ENCODE measurements at regions not wholly inside any gene's neighbourhood (a gene's known extent, or its start where the extent isn't known, plus 50 kb on each side); places are given as distances from the start of the nearest gene placed in this dataset.

GRCh38 chr1:4215391-4215790 lies 315.3 kb upstream of the C1orf174 start:
- Histone ChIP-seq H3K9ac (ENCODE audit: low read depth in 1 of 3, low read length in 3 of 3) (no peak overlapping the region), H3K4me3 (ENCODE audit: low read length in 3 of 3) (no peak overlapping the region), H3K4me1 (ENCODE audit: control insufficient read depth in 3 of 3, insufficient read depth in 3 of 3, low read length in 3 of 3) (no peaks in the 10 kb centered on the region), H3K27ac (ENCODE audit: low read depth, low read length) (no peak overlapping the region), H3K36me3 (ENCODE audit: control insufficient read depth in 3 of 3, insufficient read depth in 3 of 3, low read length in 3 of 3) (no peaks in the 10 kb centered on the region), H3K9me3 (ENCODE audit: control insufficient read depth in 3 of 3, low read length in 3 of 3) (peaks cover 0 to 3% (median 0%) of the 10 kb centered on the region in 3 donors), H3K27me3 (ENCODE audit: control insufficient read depth in 3 of 3, insufficient read depth in 3 of 3, low read length in 3 of 3) (peaks cover 0 to 17% (median 11%) of the 10 kb centered on the region in 3 donors)

DNA sequence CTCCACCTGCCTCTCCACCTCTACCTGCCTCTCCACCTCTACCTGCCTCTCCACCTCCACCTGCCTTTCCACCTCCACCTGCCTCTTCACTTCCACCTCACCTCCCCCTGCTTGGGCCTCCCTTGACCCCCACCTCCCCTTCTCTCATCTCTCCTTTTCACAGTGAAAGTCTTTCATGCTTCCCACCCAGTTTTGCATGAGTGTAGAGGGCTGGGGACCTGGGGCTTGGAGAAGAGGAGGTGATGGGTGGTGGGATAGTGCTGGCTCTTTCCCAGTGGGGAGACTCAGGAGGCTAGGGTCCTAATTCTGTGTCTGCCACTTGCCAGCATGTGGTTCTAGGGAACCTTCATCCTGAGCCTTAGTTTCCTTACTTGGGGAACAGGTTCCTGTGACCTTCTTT lies 316.2 kb upstream of the C1orf174 start:
- no peak overlapping the region for H3K27ac ChIP-seq (ENCODE audit: low read depth, low read length)
- H3K9me3 ChIP-seq (ENCODE audit: control insufficient read depth in 3 of 3, low read length in 3 of 3): peaks cover 0 to 3% (median 0%) of the 10 kb centered on the region in 3 donors
- H3K4me1 ChIP-seq (ENCODE audit: control insufficient read depth in 3 of 3, insufficient read depth in 3 of 3, low read length in 3 of 3): no peaks in the 10 kb centered on the region
- H3K4me3 ChIP-seq (ENCODE audit: low read length in 3 of 3): no peak overlapping the region
- H3K9ac ChIP-seq (ENCODE audit: low read depth in 1 of 3, low read length in 3 of 3): no peak overlapping the region
- no peaks in the 10 kb centered on the region for H3K36me3 ChIP-seq (ENCODE audit: control insufficient read depth in 3 of 3, insufficient read depth in 3 of 3, low read length in 3 of 3)
- peaks cover 0 to 17% (median 11%) of the 10 kb centered on the region in 3 donors for H3K27me3 ChIP-seq (ENCODE audit: control insufficient read depth in 3 of 3, insufficient read depth in 3 of 3, low read length in 3 of 3)

DNA sequence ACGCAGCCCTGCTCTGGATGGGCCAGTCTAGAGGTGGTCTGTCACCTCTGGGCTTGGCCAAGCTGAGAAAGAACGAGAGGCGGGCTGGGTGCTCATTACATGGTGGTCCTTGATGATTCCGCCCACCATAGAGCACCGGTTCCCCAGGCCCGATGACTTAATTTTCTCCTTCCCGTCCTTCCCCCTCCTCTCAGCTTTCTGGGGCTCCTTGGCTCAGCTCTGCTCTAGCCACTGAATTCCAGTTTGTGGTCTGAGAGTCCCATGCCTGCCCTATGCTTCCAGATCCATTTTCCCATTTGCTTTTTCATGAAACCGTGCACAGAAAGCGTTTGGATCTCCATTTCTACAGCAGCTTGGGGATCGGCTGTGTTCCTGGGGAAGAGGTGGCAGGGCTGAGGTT lies 318.5 kb upstream of the C1orf174 start:
- Histone ChIP-seq H3K9me3 (ENCODE audit: control insufficient read depth in 3 of 3, low read length in 3 of 3) (peaks cover 0 to 3% (median 0%) of the 10 kb centered on the region in 3 donors), H3K27ac (ENCODE audit: low read depth, low read length) (no peak overlapping the region), H3K36me3 (ENCODE audit: control insufficient read depth in 3 of 3, insufficient read depth in 3 of 3, low read length in 3 of 3) (no peaks in the 10 kb centered on the region), H3K4me3 (ENCODE audit: low read length in 3 of 3) (no peak overlapping the region), H3K27me3 (ENCODE audit: control insufficient read depth in 3 of 3, insufficient read depth in 3 of 3, low read length in 3 of 3) (peaks cover 0 to 13% (median 9%) of the 10 kb centered on the region in 3 donors), H3K9ac (ENCODE audit: low read depth in 1 of 3, low read length in 3 of 3) (no peak overlapping the region), H3K4me1 (ENCODE audit: control insufficient read depth in 3 of 3, insufficient read depth in 3 of 3, low read length in 3 of 3) (no peaks in the 10 kb centered on the region)

GRCh38 chr1:4219111-4219510 lies 319.0 kb upstream of the C1orf174 start:
- peaks cover 0 to 13% (median 7%) of the 10 kb centered on the region in 3 donors for H3K27me3 ChIP-seq (ENCODE audit: control insufficient read depth in 3 of 3, insufficient read depth in 3 of 3, low read length in 3 of 3)
- no peak overlapping the region for H3K4me3 ChIP-seq (ENCODE audit: low read length in 3 of 3)
- no peaks in the 10 kb centered on the region for H3K4me1 ChIP-seq (ENCODE audit: control insufficient read depth in 3 of 3, insufficient read depth in 3 of 3, low read length in 3 of 3)
- peaks cover 0 to 3% (median 0%) of the 10 kb centered on the region in 3 donors for H3K9me3 ChIP-seq (ENCODE audit: control insufficient read depth in 3 of 3, low read length in 3 of 3)
- H3K27ac ChIP-seq (ENCODE audit: low read depth, low read length): no peak overlapping the region
- no peaks in the 10 kb centered on the region for H3K36me3 ChIP-seq (ENCODE audit: control insufficient read depth in 3 of 3, insufficient read depth in 3 of 3, low read length in 3 of 3)
- H3K9ac ChIP-seq (ENCODE audit: low read depth in 1 of 3, low read length in 3 of 3): no peak overlapping the region

- Histone ChIP-seq H3K9ac (ENCODE audit: low read depth in 1 of 3, low read length in 3 of 3) (no peak overlapping the region), H3K27me3 (ENCODE audit: control insufficient read depth in 3 of 3, insufficient read depth in 3 of 3, low read length in 3 of 3) (peaks cover 0 to 12% (median 7%) of the 10 kb centered on the region in 3 donors), H3K4me3 (ENCODE audit: low read length in 3 of 3) (no peak overlapping the region)
Observed at GRCh38 chr1:4219826-4220225, 319.8 kb upstream of the C1orf174 start.

DNA sequence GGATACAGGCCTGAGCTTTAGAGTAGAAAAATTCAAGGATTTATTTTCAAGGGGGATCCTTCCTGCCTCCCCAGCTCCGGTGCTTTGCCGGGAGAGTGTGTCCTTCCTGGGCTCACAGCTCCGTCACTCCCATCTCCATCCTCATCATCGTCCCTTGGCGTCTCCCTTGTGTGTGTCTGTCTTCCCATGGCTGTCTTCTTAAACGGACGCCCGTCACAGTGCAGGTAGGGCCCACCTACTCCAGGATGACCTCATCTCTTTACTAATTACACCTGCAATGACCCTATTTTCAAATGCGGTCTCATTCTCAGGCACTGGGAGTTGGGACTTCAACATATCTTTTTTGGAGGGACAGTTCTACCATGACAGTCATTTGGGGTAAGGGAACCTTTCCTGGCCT lies 320.3 kb upstream of the C1orf174 start:
- Histone ChIP-seq H3K9ac (ENCODE audit: low read depth in 1 of 3, low read length in 3 of 3) (no peak overlapping the region), H3K27me3 (ENCODE audit: control insufficient read depth in 3 of 3, insufficient read depth in 3 of 3, low read length in 3 of 3) (peaks cover 0 to 7% (median 7%) of the 10 kb centered on the region in 3 donors), H3K4me1 (ENCODE audit: control insufficient read depth in 3 of 3, insufficient read depth in 3 of 3, low read length in 3 of 3) (no peaks in the 10 kb centered on the region), H3K4me3 (ENCODE audit: low read length in 3 of 3) (no peak overlapping the region), H3K9me3 (ENCODE audit: control insufficient read depth in 3 of 3, low read length in 3 of 3) (peaks cover 0 to 3% (median 2%) of the 10 kb centered on the region in 3 donors), H3K27ac (ENCODE audit: low read depth, low read length) (no peak overlapping the region), H3K36me3 (ENCODE audit: control insufficient read depth in 3 of 3, insufficient read depth in 3 of 3, low read length in 3 of 3) (no peaks in the 10 kb centered on the region)

More at GRCh38 chr1:4219826-4220225, 319.8 kb upstream of the C1orf174 start:
- H3K4me1 ChIP-seq (ENCODE audit: control insufficient read depth in 3 of 3, insufficient read depth in 3 of 3, low read length in 3 of 3): no peaks in the 10 kb centered on the region
- no peaks in the 10 kb centered on the region for H3K36me3 ChIP-seq (ENCODE audit: control insufficient read depth in 3 of 3, insufficient read depth in 3 of 3, low read length in 3 of 3)
- no peak overlapping the region for H3K27ac ChIP-seq (ENCODE audit: low read depth, low read length)
- peaks cover 0 to 3% (median 0%) of the 10 kb centered on the region in 3 donors for H3K9me3 ChIP-seq (ENCODE audit: control insufficient read depth in 3 of 3, low read length in 3 of 3)

DNA sequence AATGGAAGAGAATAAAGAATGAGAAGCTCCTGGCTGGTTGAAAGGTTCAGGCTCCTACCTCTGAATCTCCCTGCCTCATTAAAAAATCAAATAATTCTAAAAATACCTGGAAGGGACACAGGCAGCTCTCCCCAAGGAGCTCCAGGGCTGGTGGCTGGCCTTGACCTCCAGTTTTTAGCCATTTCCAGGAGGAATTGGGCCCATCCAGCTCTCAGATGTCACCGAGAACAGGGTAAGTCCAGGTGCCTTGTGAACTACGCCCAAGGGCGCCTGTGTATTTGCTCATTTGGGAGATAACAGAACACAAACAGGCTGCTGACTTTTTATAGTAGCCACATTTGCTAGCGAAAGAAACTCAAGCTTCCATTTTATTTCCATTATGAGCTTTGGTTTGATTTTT lies 321.0 kb upstream of the C1orf174 start:
- Histone ChIP-seq H3K4me3 (ENCODE audit: low read length in 3 of 3) (no peak overlapping the region), H3K4me1 (ENCODE audit: control insufficient read depth in 3 of 3, insufficient read depth in 3 of 3, low read length in 3 of 3) (no peaks in the 10 kb centered on the region), H3K27me3 (ENCODE audit: control insufficient read depth in 3 of 3, insufficient read depth in 3 of 3, low read length in 3 of 3) (peaks cover 0 to 7% (median 6%) of the 10 kb centered on the region in 3 donors)

GRCh38 chr1:4224684-4225467 lies 324.8 kb upstream of the C1orf174 start:
- Histone ChIP-seq H3K9ac (ENCODE audit: low read depth in 1 of 3, low read length in 3 of 3) (no peak overlapping the region), H3K27ac (ENCODE audit: low read depth, low read length) (no peak overlapping the region), H3K4me1 (ENCODE audit: control insufficient read depth in 3 of 3, insufficient read depth in 3 of 3, low read length in 3 of 3) (no peaks in the 10 kb centered on the region), H3K9me3 (ENCODE audit: control insufficient read depth in 3 of 3, low read length in 3 of 3) (peaks cover 0 to 2% (median 0%) of the 10 kb centered on the region in 3 donors), H3K36me3 (ENCODE audit: control insufficient read depth in 3 of 3, insufficient read depth in 3 of 3, low read length in 3 of 3) (no peaks in the 10 kb centered on the region), H3K4me3 (ENCODE audit: low read length in 3 of 3) (no peak overlapping the region), H3K27me3 (ENCODE audit: control insufficient read depth in 3 of 3, insufficient read depth in 3 of 3, low read length in 3 of 3) (peaks cover 0 to 2% (median 1%) of the 10 kb centered on the region in 3 donors)

More for the DNA sequence above, 321.0 kb upstream of the C1orf174 start:
- H3K27ac ChIP-seq (ENCODE audit: low read depth, low read length): no peak overlapping the region
- H3K36me3 ChIP-seq (ENCODE audit: control insufficient read depth in 3 of 3, insufficient read depth in 3 of 3, low read length in 3 of 3): no peaks in the 10 kb centered on the region
- H3K9me3 ChIP-seq (ENCODE audit: control insufficient read depth in 3 of 3, low read length in 3 of 3): peaks cover 0 to 3% (median 2%) of the 10 kb centered on the region in 3 donors
- H3K9ac ChIP-seq (ENCODE audit: low read depth in 1 of 3, low read length in 3 of 3): no peak overlapping the region

DNA sequence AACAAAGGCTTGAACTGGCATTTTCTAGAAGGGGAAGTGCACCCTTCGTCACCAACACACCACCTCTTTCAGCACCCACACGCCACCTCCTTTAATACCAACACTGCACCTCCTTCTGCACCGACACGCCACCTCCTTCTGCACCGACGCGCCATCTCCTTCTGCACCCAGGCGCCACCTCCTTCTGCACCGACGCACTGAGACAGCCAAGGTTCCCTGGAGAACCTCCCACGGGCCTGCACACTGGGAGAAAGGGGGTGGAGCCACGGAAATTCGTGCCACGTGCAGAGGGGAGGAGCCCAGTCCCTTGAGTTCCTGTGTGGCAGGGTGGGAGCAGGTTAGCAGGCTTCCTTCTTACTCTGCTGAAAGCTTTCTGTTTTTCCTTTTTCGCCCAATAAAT lies 327.9 kb upstream of the C1orf174 start:
- H3K36me3 ChIP-seq (ENCODE audit: control insufficient read depth in 3 of 3, insufficient read depth in 3 of 3, low read length in 3 of 3): no peaks in the 10 kb centered on the region
- no peak overlapping the region for H3K9ac ChIP-seq (ENCODE audit: low read depth in 1 of 3, low read length in 3 of 3)
- peaks cover 0 to 2% (median 0%) of the 10 kb centered on the region in 3 donors for H3K9me3 ChIP-seq (ENCODE audit: control insufficient read depth in 3 of 3, low read length in 3 of 3)
- H3K27me3 ChIP-seq (ENCODE audit: control insufficient read depth in 3 of 3, insufficient read depth in 3 of 3, low read length in 3 of 3): no peaks in the 10 kb centered on the region
- no peak overlapping the region for H3K4me3 ChIP-seq (ENCODE audit: low read length in 3 of 3)
- H3K4me1 ChIP-seq (ENCODE audit: control insufficient read depth in 3 of 3, insufficient read depth in 3 of 3, low read length in 3 of 3): no peaks in the 10 kb centered on the region
- H3K27ac ChIP-seq (ENCODE audit: low read depth, low read length): no peak overlapping the region

- peaks cover 0 to 9% (median 0%) of the 10 kb centered on the region in 3 donors for H3K9me3 ChIP-seq (ENCODE audit: control insufficient read depth in 3 of 3, low read length in 3 of 3)
- no peaks in the 10 kb centered on the region for H3K4me1 ChIP-seq (ENCODE audit: control insufficient read depth in 3 of 3, insufficient read depth in 3 of 3, low read length in 3 of 3)
- H3K27me3 ChIP-seq (ENCODE audit: control insufficient read depth in 3 of 3, insufficient read depth in 3 of 3, low read length in 3 of 3): no peaks in the 10 kb centered on the region
- H3K9ac ChIP-seq (ENCODE audit: low read depth in 1 of 3, low read length in 3 of 3): no peak overlapping the region
- H3K27ac ChIP-seq (ENCODE audit: low read depth, low read length): no peak overlapping the region
- no peak overlapping the region for H3K4me3 ChIP-seq (ENCODE audit: low read length in 3 of 3)
- no peaks in the 10 kb centered on the region for H3K36me3 ChIP-seq (ENCODE audit: control insufficient read depth in 3 of 3, insufficient read depth in 3 of 3, low read length in 3 of 3)
Observed at GRCh38 chr1:4253935-4254334, 353.9 kb upstream of the C1orf174 start.
